ENCODE measurements at regions not wholly inside any gene's neighbourhood (a gene's known extent, or its start where the extent isn't known, plus 50 kb on each side); places are given as distances from the start of the nearest gene placed in this dataset.

GRCh38 chr14:101404426-101405170 is 156.7 kb upstream of the DIO3 start:
- no peak for TF ChIP-seq CTCF (conservative IDR thresholded peaks at IDR 0.05)
- no peak for TF ChIP-seq ZFX (IDR thresholded peaks at IDR 0.05)
